ENCODE measurements at regions not wholly inside any gene's neighbourhood (a gene's known extent, or its start where the extent isn't known, plus 50 kb on each side); places are given as distances from the start of the nearest gene placed in this dataset.

- ATAC-seq (ENCODE audit: low FRiP score) (no peak), DNase-seq (no peak)
- Histone ChIP-seq H3K27ac (ENCODE audit: low read depth in 1 of 2, low read length in 2 of 2) (no peak overlapping the region), H3K4me3 (ENCODE audit: low read length in 2 of 2) (no peak overlapping the region), H3K9me3 (ENCODE audit: control insufficient read depth, low read length) (no peaks in the 10 kb centered on the region), H3K36me3 (ENCODE audit: control insufficient read depth in 1 of 2, insufficient read depth in 2 of 2, low read length in 1 of 2) (no peaks in the 10 kb centered on the region), H3K27me3 (ENCODE audit: control insufficient read depth in 1 of 2, insufficient read depth in 2 of 2, low read length in 1 of 2) (no peaks in the 10 kb centered on the region), H3K4me1 (ENCODE audit: control insufficient read depth in 1 of 2, insufficient read depth in 2 of 2, low read length in 2 of 2) (no peaks in the 10 kb centered on the region)
- intact Hi-C loops (cut with DNase I) = loop anchor here in 1 of 2 donors (5.0 kb wide), 1 partner anchor 52 kb away; no protein-coding TSS in a partner anchor
- WGBS, 2 donors = 37 to 41% methylated on average over 7 of the region's 7 CpGs
These were observed 318.3 kb downstream of the PHKB start for GRCh38 chr16:47779201-47780016.

- Histone ChIP-seq H3K9me3 (ENCODE audit: control insufficient read depth, low read length) (no peaks in the 10 kb centered on the region), H3K27ac (ENCODE audit: low read depth in 1 of 2, low read length in 2 of 2) (no peak overlapping the region), H3K27me3 (ENCODE audit: control insufficient read depth in 1 of 2, insufficient read depth in 2 of 2, low read length in 1 of 2) (no peaks in the 10 kb centered on the region), H3K4me3 (ENCODE audit: low read length in 2 of 2) (no peak overlapping the region), H3K36me3 (ENCODE audit: control insufficient read depth in 1 of 2, insufficient read depth in 2 of 2, low read length in 1 of 2) (no peaks in the 10 kb centered on the region), H3K4me1 (ENCODE audit: control insufficient read depth in 1 of 2, insufficient read depth in 2 of 2, low read length in 2 of 2) (no peaks in the 10 kb centered on the region)
- no peak for DNase-seq
- WGBS, 2 donors = 73 to 83% methylated on average over 6 of the region's 6 CpGs
- intact Hi-C loops (cut with DNase I) = loop anchor here in 1 of 2 donors (5.0 kb wide), 1 partner anchor 51 kb away; no protein-coding TSS in a partner anchor
- no peak for ATAC-seq (ENCODE audit: low FRiP score)
These were observed 317.1 kb downstream of the PHKB start for GRCh38 chr16:47778106-47778801.

- intact Hi-C loops (cut with DNase I) = loop anchor here in 1 of 2 donors (5.0 kb wide), 1 partner anchor 50 kb away; no protein-coding TSS in a partner anchor
- Histone ChIP-seq H3K36me3 (ENCODE audit: control insufficient read depth in 1 of 2, insufficient read depth in 2 of 2, low read length in 1 of 2) (no peaks in the 10 kb centered on the region), H3K9me3 (ENCODE audit: control insufficient read depth, low read length) (no peaks in the 10 kb centered on the region), H3K4me3 (ENCODE audit: low read length in 2 of 2) (no peak overlapping the region), H3K27me3 (ENCODE audit: control insufficient read depth in 1 of 2, insufficient read depth in 2 of 2, low read length in 1 of 2) (no peaks in the 10 kb centered on the region), H3K4me1 (ENCODE audit: control insufficient read depth in 1 of 2, insufficient read depth in 2 of 2, low read length in 2 of 2) (no peaks in the 10 kb centered on the region), H3K27ac (ENCODE audit: low read depth in 1 of 2, low read length in 2 of 2) (no peak overlapping the region)
- no peak for DNase-seq
- ATAC-seq (ENCODE audit: low FRiP score) = no peak
These were observed 316.1 kb downstream of the PHKB start for GRCh38 chr16:47777220-47777619.

GRCh38 chr16:47774661-47775060 lies 313.5 kb downstream of the PHKB start:
- intact Hi-C loops (cut with DNase I) = loop anchor here in 1 of 2 donors (5.0 kb wide), 1 partner anchor 47 kb away; no protein-coding TSS in a partner anchor
- Histone ChIP-seq H3K4me1 (ENCODE audit: control insufficient read depth in 1 of 2, insufficient read depth in 2 of 2, low read length in 2 of 2) (no peaks in the 10 kb centered on the region), H3K27me3 (ENCODE audit: control insufficient read depth in 1 of 2, insufficient read depth in 2 of 2, low read length in 1 of 2) (no peaks in the 10 kb centered on the region), H3K27ac (ENCODE audit: low read depth in 1 of 2, low read length in 2 of 2) (no peak overlapping the region), H3K9me3 (ENCODE audit: control insufficient read depth, low read length) (no peaks in the 10 kb centered on the region), H3K36me3 (ENCODE audit: control insufficient read depth in 1 of 2, insufficient read depth in 2 of 2, low read length in 1 of 2) (no peaks in the 10 kb centered on the region), H3K4me3 (ENCODE audit: low read length in 2 of 2) (no peak overlapping the region)
- 50 to 54% methylated on average over 1 of the region's 1 CpG for WGBS, 2 donors
- DNase-seq = no peak
- ATAC-seq (ENCODE audit: low FRiP score) = no peak

- DNase-seq = no peak
- no peaks in the 10 kb centered on the region for H3K4me1 ChIP-seq (ENCODE audit: control insufficient read depth in 1 of 2, insufficient read depth in 2 of 2, low read length in 2 of 2)
- no peaks in the 10 kb centered on the region for H3K36me3 ChIP-seq (ENCODE audit: control insufficient read depth in 1 of 2, insufficient read depth in 2 of 2, low read length in 1 of 2)
- peaks cover 2% of the 10 kb centered on the region for H3K9me3 ChIP-seq (ENCODE audit: control insufficient read depth, low read length)
- intact Hi-C loops (cut with DNase I) = no loop called here
- WGBS, 2 donors = 51% methylated on average over 1 of the region's 1 CpG
- no peak overlapping the region for H3K27ac ChIP-seq (ENCODE audit: low read depth in 1 of 2, low read length in 2 of 2)
- ATAC-seq (ENCODE audit: low FRiP score) = no peak
- no peak overlapping the region for H3K4me3 ChIP-seq (ENCODE audit: low read length in 2 of 2)
- no peaks in the 10 kb centered on the region for H3K27me3 ChIP-seq (ENCODE audit: control insufficient read depth in 1 of 2, insufficient read depth in 2 of 2, low read length in 1 of 2)
These were observed 292.5 kb downstream of the PHKB start for GRCh38 chr16:47753659-47754058.

Measured in aorta (tissue), 5 donors.